A673 (cell line): ENCODE measurements at regions not wholly inside any gene's neighbourhood (a gene's known extent, or its start where the extent isn't known, plus 50 kb on each side); places are given as distances from the start of the nearest gene placed in this dataset.

ENCODE experiments used
- BruUV-seq: library from RNA; stranded (reverse); fragments of 400-500 nt; replicated peaks from 2 replicates; lab custom pipeline; 2021; lab: Mats Ljungman, UMichigan
- CTCF ChIA-PET: fragments of 300-600 bp; sonication (Branson Sonifier 250); formaldehyde crosslinking; loops from one replicate; lab custom pipeline; 2022; ENCODE audit warnings: antibody characterized with exemption; lab: Charles Lee
- POLR2A ChIA-PET: fragments of 300-600 bp; sonication (Branson Sonifier 250); formaldehyde crosslinking; loops from one replicate; lab custom pipeline; 2022; ENCODE audit warnings: antibody characterized with exemption; ENCODE audit not compliant: low non-redundant PET; lab: Charles Lee
- DNase-seq: peaks from one replicate; pipeline ENCODE4 v3.0.0-alpha.2; 2015; ENCODE audit warnings: low spot score
- H3K27ac ChIP-seq: fragments of 200-600 bp; sonication (generic); 2 replicates; pipeline ENCODE4 v1.5.1; 2016; ENCODE audit warnings: mixed run types, low read depth, mild to moderate bottlenecking, mixed read lengths, antibody characterized with exemption, low read length; ENCODE audit not compliant: poor library complexity, severe bottlenecking
- H3K27me3 ChIP-seq: fragments of 200-600 bp; sonication (generic); replicated peaks from 2 replicates; pipeline ENCODE4 v1.6.1; 2017; ENCODE audit warnings: mixed run types, low read depth, mild to moderate bottlenecking, mixed read lengths, antibody characterized with exemption, low read length; ENCODE audit not compliant: insufficient read depth, poor library complexity
- H3K36me3 ChIP-seq: fragments of 200-600 bp; sonication (generic); 2 replicates; pipeline ENCODE4 v1.6.1; 2016; ENCODE audit warnings: mixed run types, mild to moderate bottlenecking, mixed read lengths, antibody characterized with exemption, low read length; ENCODE audit not compliant: insufficient read depth, poor library complexity, severe bottlenecking
- H3K4me1 ChIP-seq: fragments of 200-600 bp; sonication (generic); 2 replicates; pipeline ENCODE4 v1.6.1; 2017; ENCODE audit warnings: mixed run types, mild to moderate bottlenecking, mixed read lengths, antibody characterized with exemption, low read length; ENCODE audit not compliant: insufficient read depth, poor library complexity, severe bottlenecking
- H3K4me3 ChIP-seq: fragments of 200-600 bp; sonication (generic); 2 replicates; pipeline ENCODE4 v1.5.1; 2016; ENCODE audit warnings: low read depth, mixed run types, mild to moderate bottlenecking, mixed read lengths, low read length; ENCODE audit not compliant: poor library complexity, severe bottlenecking
- H3K9me3 ChIP-seq: fragments of 200-600 bp; sonication (generic); 2 replicates; pipeline ENCODE4 v1.6.1; 2016; ENCODE audit warnings: mixed run types, low read depth, mild to moderate bottlenecking, mixed read lengths, antibody characterized with exemption, low read length; ENCODE audit not compliant: poor library complexity, severe bottlenecking
- CTCF ChIP-seq: fragments of 300-800, 200-600 bp; sonication (generic); conservative IDR thresholded peaks from 2 replicates; pipeline ENCODE4 v1.5.1; 2017; ENCODE audit warnings: low read depth, mild to moderate bottlenecking, antibody characterized with exemption, low read length, moderate library complexity, mixed read lengths
- EZH2 ChIP-seq: fragments of 200-600 bp; sonication (generic); IDR thresholded peaks from 2 replicates; pipeline ENCODE4 v1.6.1; 2017; ENCODE audit warnings: borderline replicate concordance, low read depth, mild to moderate bottlenecking, mixed read lengths, antibody characterized with exemption, low read length; ENCODE audit not compliant: poor library complexity, severe bottlenecking
- intact Hi-C: fragments of 100-400 bp; cut with micrococcal nuclease; formaldehyde crosslinking; loops from one replicate; pipeline ENCODE4 v1.10.0; 2022; ENCODE audit not compliant: unreplicated experiment

- TF ChIP-seq EZH2 (no peak), CTCF (no peak)
- DNase-seq, result no peak
- Histone ChIP-seq H3K9me3 (no peaks in the 10 kb centered on the region), H3K4me3 (no peak overlapping the region), H3K27ac (no peak overlapping the region), H3K36me3 (no peaks in the 10 kb centered on the region), H3K27me3 (no peaks in the 10 kb centered on the region), H3K4me1 (no peaks in the 10 kb centered on the region)
- CTCF ChIA-PET, result no interaction called here
- no TSS peak for BruUV-seq
- intact Hi-C loops, result no loop called here
- POLR2A ChIA-PET, result no interaction called here
Measured at GRCh38 chr21:23496729-23497128, 2110.6 kb downstream of the MRPL39 start.

GRCh38 chr21:23488245-23488644 is 2119.0 kb downstream of the MRPL39 start:
- no peak for DNase-seq
- CTCF ChIA-PET, result no interaction called here
- Histone ChIP-seq H3K4me3 (no peak overlapping the region), H3K27ac (no peak overlapping the region), H3K4me1 (no peaks in the 10 kb centered on the region), H3K27me3 (no peaks in the 10 kb centered on the region), H3K9me3 (no peaks in the 10 kb centered on the region), H3K36me3 (no peaks in the 10 kb centered on the region)
- POLR2A ChIA-PET, result no interaction called here
- intact Hi-C loops, result no loop called here
- TF ChIP-seq EZH2 (no peak), CTCF (no peak)
- no TSS peak for BruUV-seq

- Histone ChIP-seq H3K4me1 (no peaks in the 10 kb centered on the region), H3K9me3 (no peaks in the 10 kb centered on the region), H3K36me3 (no peaks in the 10 kb centered on the region), H3K27ac (no peak overlapping the region), H3K4me3 (no peak overlapping the region), H3K27me3 (no peaks in the 10 kb centered on the region)
- no peak for DNase-seq
- ChIA-PET CTCF (no interaction called here), POLR2A (no interaction called here)
- TF ChIP-seq CTCF (no peak), EZH2 (no peak)
- intact Hi-C loops, result no loop called here
- BruUV-seq, result no TSS peak
Measured at GRCh38 chr21:23480591-23481270, 2126.6 kb downstream of the MRPL39 start.
